Stimulated activated CD8-positive, alpha-beta memory T cell treated with anti-CD3 and anti-CD28 coated beads, Interleukin-7, amount 100 ng/mL, for 1 hour (primary cell): ENCODE measurements at regions not wholly inside any gene's neighbourhood (a gene's known extent, or its start where the extent isn't known, plus 50 kb on each side); places are given as distances from the start of the nearest gene placed in this dataset.
"Not testable (repeated sequence)": the region's sequence is repeated elsewhere in the genome, so short reads cannot be mapped to it uniquely, and the experiment has no call there.

Source experiments
- DNase-seq, 2 donors: peaks; one replicate each; pipeline ENCODE4 v3.0.0-alpha.2; 2020; ENCODE audit warnings: low read depth in 2 of 2

- no peak for DNase-seq
These were observed 544.1 kb upstream of the ID2 start for GRCh38 chr2:8137801-8138200.

GRCh38 chr2:8138525-8138922, 543.3 kb upstream of the ID2 start:
- DNase-seq: no peak

- DNase-seq: no peak
These were observed 542.8 kb upstream of the ID2 start for GRCh38 chr2:8138923-8139667.

- DNase-seq: no peak
These were observed 542.1 kb upstream of the ID2 start for GRCh38 chr2:8139668-8140200.

- no peak for DNase-seq
These were observed 540.7 kb upstream of the ID2 start for GRCh38 chr2:8141079-8141707.

GRCh38 chr2:8141780-8142179, 540.1 kb upstream of the ID2 start:
- no peak for DNase-seq

- no peak for DNase-seq
These were observed 539.4 kb upstream of the ID2 start for GRCh38 chr2:8142461-8142860.

GRCh38 chr2:8144131-8144631, 537.7 kb upstream of the ID2 start:
- no peak for DNase-seq

- DNase-seq: no peak
These were observed 537.1 kb upstream of the ID2 start for GRCh38 chr2:8144785-8145184.

- DNase-seq: not testable (repeated sequence)
These were observed 536.5 kb upstream of the ID2 start for GRCh38 chr2:8145375-8145774.

GRCh38 chr2:8146132-8147005, 535.5 kb upstream of the ID2 start:
- no peak for DNase-seq

GRCh38 chr2:8148260-8149006, 533.4 kb upstream of the ID2 start:
- no peak for DNase-seq

GRCh38 chr2:8149007-8149405, 532.9 kb upstream of the ID2 start:
- no peak for DNase-seq

GRCh38 chr2:8149985-8150539, 531.8 kb upstream of the ID2 start:
- no peak for DNase-seq

GRCh38 chr2:8151888-8152287, 530.0 kb upstream of the ID2 start:
- no peak for DNase-seq

GRCh38 chr2:8152392-8153257, 529.2 kb upstream of the ID2 start:
- no peak for DNase-seq

GRCh38 chr2:8153258-8153718, 528.6 kb upstream of the ID2 start:
- DNase-seq: no peak

- DNase-seq: no peak
These were observed 527.6 kb upstream of the ID2 start for GRCh38 chr2:8154270-8154669.

- DNase-seq: no peak
These were observed 526.9 kb upstream of the ID2 start for GRCh38 chr2:8154936-8155335.
